Eye (tissue), 1 donor: ENCODE measurements at regions not wholly inside any gene's neighbourhood (a gene's known extent, or its start where the extent isn't known, plus 50 kb on each side); places are given as distances from the start of the nearest gene placed in this dataset.
A peak's percentile ranks its signal among the peaks of the same experiment; 100 is the strongest.

ENCODE experiments used
- DNase-seq: peaks from one replicate; pipeline ENCODE4 v3.0.0-alpha.2; 2015

DNA sequence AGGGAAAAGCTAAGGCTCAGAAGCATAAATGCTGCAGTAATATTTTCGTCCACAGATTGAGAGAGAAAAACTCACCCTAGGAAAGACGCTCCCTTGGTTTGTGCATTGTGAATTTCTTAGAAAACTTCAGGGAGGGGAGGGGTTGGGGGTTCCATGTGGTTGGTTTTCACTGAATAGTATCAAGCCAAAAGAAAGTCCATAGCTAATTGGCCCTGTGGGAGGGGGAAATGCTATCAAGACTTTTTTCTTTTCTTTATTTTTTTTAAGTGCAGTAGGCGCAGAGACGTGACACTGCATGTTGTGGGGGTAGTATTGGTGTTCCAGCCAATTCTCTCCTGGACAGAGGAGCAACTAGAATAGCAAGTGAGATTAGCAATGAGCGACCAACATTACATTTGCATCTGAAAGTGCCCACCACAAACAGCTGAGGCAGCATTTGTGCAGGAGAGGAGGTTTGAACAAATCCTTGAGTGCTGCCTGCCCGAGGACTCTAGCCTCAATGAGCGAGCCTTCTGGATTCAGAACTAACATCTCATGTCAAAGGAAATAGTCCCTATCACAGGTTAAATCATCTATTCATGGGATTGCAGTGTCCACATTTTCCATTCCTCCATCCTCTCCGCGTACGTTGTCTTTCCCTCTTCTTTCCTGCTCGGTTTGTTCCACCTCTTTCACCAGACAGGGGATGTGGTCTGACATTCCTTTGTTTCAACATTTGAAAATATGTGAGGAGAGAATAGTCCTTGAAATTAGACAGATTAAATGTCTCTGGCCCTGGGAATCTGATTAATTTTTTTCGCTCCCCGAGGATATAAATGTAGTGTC lies 118.0 kb upstream of the MARK1 start:
- DNase-seq, result peak; percentile 64

DNA sequence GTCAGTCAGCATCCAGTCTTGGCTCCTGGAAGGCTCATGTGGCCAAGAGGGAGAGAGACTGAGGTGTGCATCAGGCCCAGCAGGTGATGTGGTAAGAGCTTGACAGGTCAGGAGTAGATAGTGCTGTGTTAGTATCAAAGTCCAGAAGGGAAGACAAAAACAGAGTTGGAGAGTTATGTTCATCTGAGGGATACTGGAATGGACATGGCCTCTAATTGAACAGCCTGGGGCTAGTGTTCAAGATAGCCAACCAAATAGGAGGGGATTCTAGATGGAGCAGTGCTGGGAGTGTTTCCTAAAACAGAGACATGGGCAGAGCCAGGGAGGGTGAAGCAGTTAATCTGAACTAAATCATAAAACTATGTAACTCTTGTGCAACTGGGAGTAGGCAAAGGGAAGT lies 120.7 kb upstream of the MARK1 start:
- no peak for DNase-seq

DNA sequence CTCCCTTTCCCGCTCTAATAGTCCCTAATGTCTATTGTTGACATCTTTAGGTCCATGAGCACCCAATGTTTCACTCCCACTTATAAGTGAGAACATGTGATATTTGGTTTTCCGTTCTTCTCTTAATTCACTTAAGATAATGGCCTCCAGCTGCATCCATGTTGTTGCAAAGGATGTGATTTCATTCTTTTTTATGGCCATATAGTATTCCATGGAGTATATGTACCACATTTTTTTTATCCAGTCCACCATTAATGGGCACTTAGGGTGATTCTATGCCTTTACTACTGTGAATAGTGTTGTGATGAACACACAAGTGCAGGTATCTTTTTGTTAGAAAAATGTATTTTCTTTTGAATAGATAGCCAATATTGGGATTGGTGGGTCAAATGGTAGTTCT lies 126.0 kb upstream of the RAB3GAP2 start:
- DNase-seq, result no peak

DNA sequence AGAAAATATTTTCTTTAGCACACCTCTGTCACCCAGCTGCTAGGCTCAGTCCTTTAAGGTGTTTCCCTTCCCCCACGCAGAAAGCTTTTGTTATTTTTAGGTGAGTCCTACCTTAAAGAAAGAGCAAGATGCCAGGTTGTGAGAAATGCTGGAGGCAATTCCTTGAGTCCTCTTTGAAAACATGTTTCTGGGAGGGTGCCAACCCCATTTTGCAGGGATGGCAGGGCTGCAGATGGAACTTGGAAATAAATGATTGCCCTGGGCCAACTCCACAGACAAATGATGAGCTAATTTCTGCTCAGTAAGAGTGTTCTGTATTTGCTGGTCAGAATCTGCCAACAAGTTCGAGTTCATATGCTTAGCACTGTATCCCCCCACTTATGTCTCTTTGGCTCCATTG lies 119.2 kb upstream of the RAB3GAP2 start:
- no peak for DNase-seq

DNA sequence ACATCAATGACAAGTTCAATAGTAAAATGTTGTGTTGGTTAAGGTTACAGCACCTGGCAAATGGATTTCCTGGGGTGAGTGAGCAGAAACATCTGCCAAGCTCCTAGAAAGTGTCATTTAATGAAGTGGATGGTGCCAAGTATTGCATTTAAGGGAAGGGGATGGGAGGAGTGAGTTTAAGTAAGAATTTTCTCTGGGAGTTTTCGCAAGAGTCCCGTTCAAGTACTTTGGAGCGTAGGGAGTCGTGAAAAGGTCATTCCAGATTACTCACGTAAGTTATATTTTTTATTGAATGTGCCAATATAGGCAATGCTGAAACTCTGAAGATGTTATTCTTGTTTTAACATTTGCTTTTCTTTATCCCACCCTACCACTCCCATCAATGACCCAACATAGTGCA lies 117.4 kb upstream of the RAB3GAP2 start:
- DNase-seq, result no peak

DNA sequence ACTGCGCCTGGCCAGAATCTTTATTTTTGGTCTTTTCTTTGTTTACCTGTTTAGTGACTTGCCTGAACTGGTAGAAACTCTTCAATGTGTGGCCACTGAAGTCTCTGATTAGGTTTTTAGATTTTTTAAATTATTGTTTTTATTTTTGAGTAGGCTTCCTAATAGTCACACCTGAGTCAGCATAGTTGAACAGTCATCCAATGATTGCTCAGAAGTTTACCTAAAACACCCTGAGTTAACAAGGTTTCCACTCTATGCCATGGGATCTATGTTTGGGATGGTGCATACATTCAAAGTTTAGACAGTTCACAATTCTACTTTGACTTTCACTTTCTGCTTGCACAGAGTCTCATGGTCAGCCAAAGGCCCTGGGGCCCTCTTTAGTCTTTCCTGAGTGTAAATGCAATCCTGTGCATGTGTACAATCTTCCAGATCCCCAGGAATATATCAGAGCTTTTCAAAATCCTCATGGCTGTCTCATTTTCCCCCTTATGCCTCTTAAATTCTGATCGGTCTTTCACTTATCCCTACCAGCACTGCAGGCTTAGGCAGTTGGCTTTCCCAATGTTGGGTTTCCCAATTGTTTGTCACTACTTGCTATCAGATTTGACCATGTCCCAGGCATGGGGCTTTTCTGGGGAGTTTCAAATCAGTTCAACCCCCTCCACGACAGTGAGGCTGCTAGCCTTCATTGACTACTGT lies 114.4 kb upstream of the RAB3GAP2 start:
- no peak for DNase-seq

DNA sequence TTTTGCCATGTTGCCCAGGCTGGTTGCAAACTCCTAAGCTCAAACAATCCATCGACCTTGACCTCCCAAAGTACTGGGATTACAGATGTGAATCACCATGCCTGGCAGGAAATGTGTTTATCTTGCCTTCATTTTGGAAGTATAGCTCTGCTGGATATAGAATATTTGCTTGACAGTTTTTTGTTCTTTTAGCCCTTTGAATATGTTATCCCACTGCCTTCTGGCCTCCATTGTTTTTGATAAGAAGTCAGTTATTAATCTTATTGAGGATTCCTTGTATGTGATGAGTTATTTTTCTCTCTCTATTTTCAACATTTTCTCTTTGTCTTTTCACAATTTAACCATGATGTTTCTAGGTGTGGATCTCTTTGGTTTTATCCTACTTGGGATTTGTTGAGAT lies 112.9 kb upstream of the RAB3GAP2 start:
- DNase-seq, result no peak

DNA sequence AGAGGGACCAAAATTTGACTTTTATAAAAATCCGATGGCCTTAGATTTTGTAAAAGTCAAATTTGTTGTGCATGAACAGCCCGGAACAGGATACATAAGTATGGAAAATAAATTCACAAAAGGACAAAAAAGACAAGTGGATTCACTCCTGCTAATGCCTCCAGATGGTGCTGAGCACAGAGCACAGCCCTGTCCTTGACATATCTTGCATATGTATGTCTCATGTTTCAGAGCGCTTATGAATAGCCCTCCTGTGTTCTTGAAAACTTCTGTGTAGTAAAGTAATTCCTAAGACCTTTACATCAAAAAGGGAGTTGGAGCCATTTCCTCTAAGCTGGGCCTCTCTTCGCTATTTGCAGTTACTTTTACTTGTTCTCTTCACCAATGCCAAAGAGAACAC lies 110.7 kb upstream of the RAB3GAP2 start:
- no peak for DNase-seq

DNA sequence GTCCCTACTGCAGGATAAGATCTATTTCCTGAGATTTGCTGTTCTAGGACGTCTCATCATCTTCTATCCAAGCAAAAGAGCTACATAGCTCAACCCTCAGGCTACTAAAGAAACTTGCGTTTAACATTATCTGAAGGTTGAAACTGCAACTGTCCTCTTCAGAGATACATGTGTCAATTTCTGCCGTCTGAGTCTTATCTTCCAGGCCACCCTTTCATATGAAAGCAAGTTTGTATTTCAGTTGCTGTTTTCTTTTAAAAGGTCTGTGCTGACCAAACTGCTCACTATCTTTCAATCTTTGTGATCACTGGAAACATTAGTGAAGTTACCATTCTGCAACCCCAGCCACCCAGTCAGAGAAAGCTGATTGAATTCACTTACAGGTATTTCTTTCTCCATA lies 108.6 kb upstream of the RAB3GAP2 start:
- DNase-seq, result no peak

DNA sequence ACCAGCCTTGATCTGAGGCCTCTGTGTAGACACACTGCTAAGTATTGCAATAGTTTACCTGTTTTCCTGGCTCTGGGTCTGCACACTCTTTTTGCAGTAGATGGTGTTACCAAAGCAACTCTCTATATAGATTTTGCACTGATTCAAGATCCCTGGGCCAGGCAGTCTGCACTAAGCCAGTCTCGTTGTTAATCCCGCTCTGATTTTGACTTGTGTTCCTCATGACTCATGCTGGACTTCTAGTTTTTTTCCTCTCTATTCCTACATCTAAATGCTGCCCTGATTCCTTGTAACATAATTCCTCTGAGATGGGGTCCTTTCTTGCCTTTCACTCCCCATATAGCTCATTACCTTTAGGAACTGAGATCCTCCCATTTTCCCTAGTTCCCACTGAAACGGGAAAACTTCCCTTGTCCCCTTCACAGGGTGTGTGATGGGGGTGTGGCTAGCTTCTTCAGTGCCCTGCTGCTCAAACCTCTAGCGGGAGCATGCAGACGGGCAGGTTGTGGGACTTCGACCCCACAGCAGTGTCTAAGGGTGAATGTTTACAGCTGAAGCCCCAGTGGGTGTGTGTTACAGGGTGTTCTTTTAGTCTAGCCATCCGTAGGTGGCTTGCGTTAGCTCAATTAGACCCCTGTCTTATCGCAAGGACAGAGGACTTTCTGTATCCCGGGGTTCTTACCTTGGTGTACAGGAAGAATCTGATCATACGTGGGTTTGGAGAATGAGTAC lies 106.5 kb upstream of the RAB3GAP2 start:
- DNase-seq, result no peak

DNA sequence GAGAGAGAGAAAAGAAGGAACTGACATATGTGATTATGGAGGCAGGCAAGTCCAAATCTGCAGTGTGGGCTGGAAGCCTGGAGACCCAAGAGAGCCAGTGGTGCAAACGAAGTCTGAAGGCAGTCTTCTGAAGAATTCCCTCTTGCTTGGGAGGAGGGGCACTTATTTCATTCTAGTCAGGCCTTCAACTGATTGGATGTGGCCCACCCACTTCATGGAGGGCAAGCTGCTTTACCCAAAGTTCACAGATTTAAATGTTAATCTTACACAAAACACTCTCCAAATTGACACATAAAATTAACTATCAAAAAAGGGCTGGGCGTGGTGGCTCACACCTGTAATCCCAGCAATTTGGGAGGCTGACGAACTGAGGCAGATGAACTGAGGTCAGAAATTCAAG lies 103.5 kb upstream of the RAB3GAP2 start:
- no peak for DNase-seq

DNA sequence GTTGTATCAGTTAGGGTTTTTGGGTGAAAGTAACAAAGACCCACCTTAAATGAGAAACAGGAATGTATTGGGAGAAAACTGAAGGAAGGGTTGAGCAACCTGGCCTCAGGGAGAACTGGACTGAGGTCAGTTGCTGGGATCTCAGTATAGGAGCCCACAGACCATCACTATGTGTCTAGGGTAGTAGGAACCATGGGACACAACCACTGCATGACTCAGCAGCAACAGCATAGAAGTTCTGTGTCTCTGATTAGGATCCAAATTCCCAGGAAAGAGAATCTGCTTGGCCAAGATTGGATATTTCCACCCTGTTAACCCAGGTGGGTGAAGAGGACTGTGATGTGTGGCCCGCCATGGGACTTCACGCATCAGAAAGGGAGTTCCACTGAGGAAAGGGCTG lies 102.2 kb upstream of the RAB3GAP2 start:
- DNase-seq, result no peak

DNA sequence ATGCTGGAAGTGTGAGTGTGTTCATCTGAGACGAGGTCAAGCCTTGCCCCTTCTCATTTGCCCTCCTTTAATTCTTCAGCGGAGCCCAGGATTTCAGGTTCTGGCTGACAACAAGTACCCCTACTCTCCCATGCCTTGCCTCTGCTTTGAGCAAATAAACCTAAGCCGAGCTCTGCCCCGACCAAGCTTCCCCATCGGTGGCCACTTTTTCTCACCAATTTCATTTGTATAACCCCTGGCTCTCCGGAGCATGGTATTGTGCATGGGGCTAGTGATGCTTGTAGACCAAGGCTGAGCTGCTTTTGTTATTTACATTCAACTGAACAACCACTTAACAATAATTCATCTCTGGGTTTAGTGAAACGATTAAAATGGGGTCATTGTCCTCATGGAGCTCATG lies 100.2 kb upstream of the RAB3GAP2 start:
- no peak for DNase-seq

DNA sequence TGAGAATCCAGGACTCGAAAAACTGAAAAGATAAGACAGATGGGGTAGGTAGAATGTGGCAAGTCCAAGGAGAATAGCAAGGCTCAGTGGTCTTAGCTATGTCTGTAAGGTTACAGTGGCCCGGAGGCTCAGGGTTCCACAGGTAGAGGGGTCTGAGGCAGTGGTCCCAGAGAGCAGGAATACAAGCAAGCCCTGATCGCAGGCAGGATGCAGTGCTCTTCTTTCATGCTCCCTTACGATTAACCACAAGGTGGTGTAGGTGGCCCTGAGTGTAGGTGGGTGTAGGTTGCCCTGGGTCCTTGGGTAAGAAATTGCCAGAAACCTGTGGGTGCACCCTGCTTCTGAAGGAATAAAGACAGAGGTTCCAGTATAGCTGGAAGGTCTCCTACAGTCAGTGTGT lies 99.1 kb upstream of the RAB3GAP2 start:
- DNase-seq, result no peak

DNA sequence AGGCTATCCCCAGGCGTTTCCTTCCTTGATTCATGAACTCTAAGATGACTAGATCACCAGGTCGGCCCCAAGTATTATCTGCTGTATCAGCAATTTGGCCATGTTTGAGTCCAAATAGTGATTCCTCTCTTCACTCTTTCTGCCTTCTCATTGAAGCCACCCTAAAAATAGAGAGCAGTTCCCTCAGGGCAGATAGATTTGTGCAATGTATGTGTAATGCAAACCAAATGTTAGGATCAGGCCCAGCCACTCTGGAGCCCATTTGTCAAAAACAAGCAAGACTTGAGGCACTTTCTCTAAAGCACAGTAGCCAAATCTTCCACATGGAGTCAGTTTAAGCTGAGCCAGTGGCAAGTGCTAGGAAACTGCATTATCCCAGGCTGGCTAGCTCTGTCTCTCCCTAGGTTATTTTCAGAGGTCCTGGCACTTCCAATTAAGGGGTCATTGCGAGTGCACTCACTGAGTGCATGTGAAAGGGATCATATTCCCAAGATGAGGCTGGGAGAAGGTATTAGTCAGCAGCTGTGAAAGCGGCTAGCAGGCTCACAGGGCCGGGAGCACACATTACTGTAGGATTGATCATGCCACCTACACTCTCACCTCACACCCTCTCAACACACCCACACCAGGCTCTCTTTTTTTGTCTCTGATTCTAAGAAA lies 97.9 kb upstream of the RAB3GAP2 start:
- DNase-seq, result peak; percentile 88

DNA sequence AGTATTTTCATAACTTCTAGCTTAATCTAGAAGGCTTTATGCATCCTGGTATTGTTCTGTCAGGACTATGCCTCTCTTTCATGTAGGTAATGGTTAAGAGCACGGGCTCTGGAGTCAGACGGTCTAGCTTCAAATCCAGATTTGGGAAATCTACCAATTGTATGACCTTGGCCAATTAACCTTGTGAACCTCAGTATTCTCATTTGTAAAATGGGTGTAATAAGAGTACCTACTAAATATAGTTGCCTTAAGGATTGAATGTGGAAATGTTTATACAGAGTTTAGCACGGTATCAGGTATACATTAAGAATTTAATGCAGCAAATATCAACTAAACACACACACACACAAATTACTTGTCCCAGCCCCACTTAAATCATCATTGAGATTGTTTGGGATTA lies 97.3 kb upstream of the RAB3GAP2 start:
- no peak for DNase-seq

DNA sequence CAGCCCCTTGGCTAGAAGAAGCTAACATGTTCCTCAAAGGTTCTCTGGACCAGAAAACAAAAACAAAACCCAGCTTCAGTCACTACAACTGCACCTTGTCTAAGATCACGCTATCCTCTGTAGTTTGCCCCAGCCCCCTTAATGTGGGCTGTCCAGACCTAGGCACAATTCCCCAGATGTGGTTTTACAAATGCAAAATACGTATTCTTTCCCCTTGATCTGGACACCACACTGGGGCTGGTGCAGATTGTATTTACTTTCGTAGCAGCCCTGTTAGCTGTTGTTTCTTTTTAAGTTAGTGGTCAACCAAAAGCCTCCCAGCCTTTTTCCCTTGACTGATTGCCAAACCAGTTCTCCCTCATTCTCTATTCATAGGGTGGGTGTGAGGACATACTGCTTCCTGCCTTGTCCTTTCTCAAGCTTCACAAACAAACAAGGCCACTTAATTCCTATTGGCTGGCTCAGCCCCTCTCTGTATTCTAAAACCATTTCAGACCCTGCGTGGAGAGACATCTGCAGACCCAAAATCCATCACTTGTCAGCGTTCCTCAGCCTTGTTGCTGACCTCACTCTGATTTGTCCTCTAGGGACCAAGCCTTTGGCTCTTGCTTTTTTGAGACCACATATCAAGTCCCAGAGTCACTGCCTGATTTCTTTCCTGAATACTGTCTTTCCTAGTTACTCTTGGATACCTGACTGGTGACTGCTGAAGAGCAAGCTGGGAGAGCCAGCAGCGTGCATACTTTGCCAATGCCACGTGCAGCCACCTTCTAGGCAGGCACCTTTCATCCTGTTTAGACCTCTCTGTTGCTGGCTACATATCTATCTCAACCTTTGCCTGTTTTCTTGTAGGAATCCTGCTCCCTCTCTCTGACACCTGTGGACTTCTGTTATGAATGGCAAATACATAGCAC lies 96.4 kb upstream of the RAB3GAP2 start:
- DNase-seq, result peak; percentile 22

DNA sequence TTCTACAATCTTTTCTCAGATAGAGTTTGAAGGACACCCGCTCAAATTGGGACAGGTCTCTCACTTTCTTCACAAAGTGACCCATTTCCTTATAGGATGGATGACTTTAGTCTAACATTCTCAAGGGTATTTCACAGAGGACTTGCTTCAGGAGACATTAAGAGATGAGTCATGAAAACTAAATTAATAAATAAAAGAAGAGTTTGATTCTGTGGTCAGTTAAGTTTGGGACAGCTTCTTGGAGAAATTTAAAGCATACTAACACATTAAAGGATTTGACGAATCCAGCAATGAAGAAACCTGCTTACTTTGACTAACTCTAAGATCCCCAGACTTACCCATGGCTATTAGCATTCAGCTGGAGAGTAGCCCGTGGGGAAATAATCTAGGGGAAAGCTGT lies 95.6 kb upstream of the RAB3GAP2 start:
- DNase-seq, result no peak

DNA sequence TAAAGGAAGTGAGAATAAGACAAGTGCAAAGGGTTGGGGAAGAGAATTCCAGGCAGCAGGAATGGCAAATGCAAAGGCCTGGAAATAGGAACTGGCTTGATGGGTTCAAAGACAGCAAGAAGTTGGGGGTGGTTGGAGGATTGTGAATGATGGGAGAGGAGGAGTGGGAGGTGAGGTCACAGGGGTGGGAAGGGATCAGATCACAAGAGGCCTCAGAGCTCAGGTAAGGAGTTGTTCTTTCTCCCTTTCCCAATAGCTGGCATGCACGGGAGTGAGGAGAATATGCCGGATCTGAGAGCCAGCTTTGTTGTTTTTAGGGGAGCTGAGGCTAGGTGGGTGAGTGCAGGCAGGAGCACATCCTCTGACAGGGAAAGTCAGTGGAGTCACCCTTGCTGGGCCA lies 94.0 kb upstream of the RAB3GAP2 start:
- DNase-seq, result no peak

DNA sequence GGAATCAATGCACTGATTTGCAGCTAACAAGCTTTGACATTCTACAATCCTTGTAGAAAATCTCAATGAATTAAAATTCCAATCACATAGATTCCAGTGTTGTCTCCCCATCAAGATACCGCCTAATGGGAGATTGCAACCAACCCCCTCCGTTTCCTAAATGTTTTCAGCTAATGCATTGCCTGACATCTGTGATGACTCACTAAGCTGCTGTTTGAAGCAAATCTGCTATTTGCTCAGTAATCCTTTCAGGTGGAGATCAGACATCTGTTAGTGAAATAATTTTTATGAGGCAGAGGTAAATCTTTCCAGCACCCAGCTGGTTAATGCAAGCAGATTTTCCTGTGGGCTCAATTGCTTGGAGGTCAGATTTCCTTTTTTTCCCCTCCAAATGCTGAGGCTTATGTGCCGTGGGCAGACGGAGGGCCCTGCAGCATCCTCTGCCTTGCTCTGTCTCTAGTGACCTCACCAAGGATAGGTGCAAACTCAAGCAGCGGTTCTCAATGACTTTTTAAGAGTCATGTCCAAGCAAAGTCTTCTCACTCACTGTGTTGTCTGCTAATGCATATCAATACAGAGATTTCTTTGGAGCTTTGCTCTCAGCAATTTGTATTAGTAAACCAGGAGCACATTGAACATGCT lies 91.1 kb upstream of the RAB3GAP2 start:
- DNase-seq, result peak; percentile 45

DNA sequence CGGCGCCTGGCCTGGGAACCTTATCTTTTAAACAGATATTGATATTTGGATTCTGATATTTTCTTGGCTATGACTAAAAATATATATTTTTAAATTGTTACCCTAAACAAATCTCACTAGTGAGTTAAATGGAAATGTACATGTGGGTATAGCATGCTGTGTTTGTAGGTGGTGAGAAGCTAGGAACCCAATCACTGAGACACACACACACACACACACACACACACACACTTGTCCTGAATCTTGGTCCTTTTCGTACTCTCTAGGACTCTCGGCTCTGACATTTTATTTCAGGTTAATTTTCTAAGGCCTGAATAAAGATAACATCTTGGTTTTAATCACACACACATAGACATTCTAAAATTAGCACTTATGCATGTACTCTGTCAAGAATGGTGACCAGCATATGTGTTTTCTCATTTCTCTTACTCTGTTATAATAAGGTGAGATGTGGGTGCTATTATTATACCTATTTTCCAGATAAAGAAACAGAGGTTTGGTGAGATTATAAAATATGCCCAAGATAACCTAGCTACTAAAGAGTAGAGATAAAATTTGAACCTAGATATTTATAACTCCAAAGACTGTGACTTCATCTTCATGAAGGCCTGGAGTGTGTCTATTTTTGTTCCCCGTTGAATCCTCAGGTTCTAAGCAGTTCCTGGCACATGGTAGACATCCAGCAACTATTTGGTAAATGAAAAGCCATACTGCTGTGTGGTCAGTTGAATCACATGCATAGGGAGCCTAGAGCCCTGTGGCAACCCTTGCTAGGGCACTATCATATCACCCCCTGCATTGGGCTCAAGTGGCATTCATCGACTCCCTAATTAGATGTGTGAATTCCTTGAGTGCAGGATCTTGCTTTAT lies 85.0 kb upstream of the RAB3GAP2 start:
- no peak for DNase-seq
